GM20000 (cell line): ENCODE measurements at regions not wholly inside any gene's neighbourhood (a gene's known extent, or its start where the extent isn't known, plus 50 kb on each side); places are given as distances from the start of the nearest gene placed in this dataset.

Experiments
- DNase-seq: peaks from one replicate; pipeline ENCODE4 v3.0.0; 2012; ENCODE audit warnings: low spot score
- TF ChIP-seq, protein P1 (sequence below): IDR thresholded peaks from 2 replicates; pipeline ENCODE4 v1.5.1; 2012; ENCODE audit warnings: mild to moderate bottlenecking, control low read depth; ENCODE audit errors: extremely low read depth, missing control alignments

GRCh38 chr6:120211955-120212792 is 862.6 kb upstream of the MAN1A1 start:
- DNase-seq = no peak
- TF ChIP-seq, protein P1, sequence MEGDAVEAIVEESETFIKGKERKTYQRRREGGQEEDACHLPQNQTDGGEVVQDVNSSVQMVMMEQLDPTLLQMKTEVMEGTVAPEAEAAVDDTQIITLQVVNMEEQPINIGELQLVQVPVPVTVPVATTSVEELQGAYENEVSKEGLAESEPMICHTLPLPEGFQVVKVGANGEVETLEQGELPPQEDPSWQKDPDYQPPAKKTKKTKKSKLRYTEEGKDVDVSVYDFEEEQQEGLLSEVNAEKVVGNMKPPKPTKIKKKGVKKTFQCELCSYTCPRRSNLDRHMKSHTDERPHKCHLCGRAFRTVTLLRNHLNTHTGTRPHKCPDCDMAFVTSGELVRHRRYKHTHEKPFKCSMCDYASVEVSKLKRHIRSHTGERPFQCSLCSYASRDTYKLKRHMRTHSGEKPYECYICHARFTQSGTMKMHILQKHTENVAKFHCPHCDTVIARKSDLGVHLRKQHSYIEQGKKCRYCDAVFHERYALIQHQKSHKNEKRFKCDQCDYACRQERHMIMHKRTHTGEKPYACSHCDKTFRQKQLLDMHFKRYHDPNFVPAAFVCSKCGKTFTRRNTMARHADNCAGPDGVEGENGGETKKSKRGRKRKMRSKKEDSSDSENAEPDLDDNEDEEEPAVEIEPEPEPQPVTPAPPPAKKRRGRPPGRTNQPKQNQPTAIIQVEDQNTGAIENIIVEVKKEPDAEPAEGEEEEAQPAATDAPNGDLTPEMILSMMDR = no peak

DNA sequence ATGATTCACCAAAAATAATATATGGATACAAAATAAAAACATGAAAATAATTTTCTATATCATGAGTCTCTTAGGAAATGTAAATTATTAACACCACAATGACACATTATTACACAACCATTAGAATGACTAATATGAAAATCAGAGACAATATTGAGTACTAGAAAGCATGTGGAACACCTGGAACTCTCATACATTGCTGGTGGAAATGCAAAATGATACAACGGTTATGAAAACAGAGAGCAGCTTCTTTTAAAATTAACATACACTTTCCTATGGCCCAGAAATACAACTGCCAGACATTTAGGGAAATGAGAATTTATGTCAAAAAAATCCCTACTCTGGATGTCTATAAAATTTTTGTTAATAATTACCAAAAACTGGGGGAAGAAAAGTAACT is 853.3 kb upstream of the MAN1A1 start:
- no peak for DNase-seq
- TF ChIP-seq, protein P1 = no peak

- TF ChIP-seq, protein P1 = no peak
- DNase-seq = no peak
Measured at GRCh38 chr6:120200853-120201252, 851.3 kb upstream of the MAN1A1 start.

GRCh38 chr6:120198033-120198432 is 848.5 kb upstream of the MAN1A1 start:
- no peak for DNase-seq
- TF ChIP-seq, protein P1 = no peak

GRCh38 chr6:120186080-120186479 is 836.5 kb upstream of the MAN1A1 start:
- TF ChIP-seq, protein P1 = no peak
- no peak for DNase-seq

DNA sequence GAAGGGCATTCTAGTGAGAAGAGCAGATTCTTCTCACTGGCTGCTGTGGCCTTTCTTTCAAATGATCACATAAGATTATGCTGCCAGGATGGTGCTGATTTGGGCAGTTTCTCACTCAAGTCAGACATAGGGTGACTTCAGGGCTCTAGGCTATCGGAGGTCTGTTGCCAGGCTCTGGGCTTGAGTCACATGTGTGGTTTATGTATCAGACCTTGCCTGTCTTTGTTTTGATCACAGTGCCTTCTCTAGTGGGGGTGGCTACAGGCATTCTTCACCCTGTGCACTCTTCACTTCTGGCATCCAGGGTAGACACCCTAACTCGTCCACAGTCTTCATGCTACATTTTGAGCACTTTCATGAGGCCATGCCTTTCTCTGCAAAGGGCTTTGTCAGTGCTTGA is 823.7 kb upstream of the MAN1A1 start:
- no peak for DNase-seq
- TF ChIP-seq, protein P1 = no peak

GRCh38 chr6:120164531-120164930 is 815.0 kb upstream of the MAN1A1 start:
- DNase-seq = no peak
- TF ChIP-seq, protein P1 = no peak
